K562 (cell line): ENCODE measurements at regions not wholly inside any gene's neighbourhood (a gene's known extent, or its start where the extent isn't known, plus 50 kb on each side); places are given as distances from the start of the nearest gene placed in this dataset.

Experiments
- CSDE1 ChIP-seq, 2 experiments: fragments of 450-650 bp; IDR thresholded peaks; 2 replicates each; pipeline ENCODE4 v1.6.1; 2016; ENCODE audit warnings: mild to moderate bottlenecking in 1 of 2
- ELF1 ChIP-seq: fragments of 200-800 bp; sonication (Bioruptor generic); IDR thresholded peaks from 2 replicates; pipeline ENCODE4 v1.6.1; 2016; ENCODE audit warnings: missing genetic modification characterization, missing compliant biosample characterization
- HIVEP1 ChIP-seq: fragments of 250-450 bp; sonication (Bioruptor Pico); IDR thresholded peaks from 2 replicates; pipeline ENCODE4 v1.4.0; 2020; ENCODE audit warnings: mild to moderate bottlenecking
- KAT8 ChIP-seq: fragments of 450-650 bp; IDR thresholded peaks from 2 replicates; pipeline ENCODE4 v1.6.1; 2016; ENCODE audit warnings: low read depth, mild to moderate bottlenecking
- NR3C1 ChIP-seq: sonication (generic); formaldehyde crosslinking; IDR thresholded peaks from 2 replicates; pipeline ENCODE4 v1.8.1; 2022; ENCODE audit warnings: missing genetic modification reagents
- PHF21A ChIP-seq: fragments of 450-650 bp; IDR thresholded peaks from 2 replicates; pipeline ENCODE4 v1.6.1; 2017; ENCODE audit warnings: low read depth, borderline replicate concordance
- POLR3A ChIP-seq: IDR thresholded peaks from 2 replicates; pipeline ENCODE4 v1.6.1; 2011; ENCODE audit warnings: borderline replicate concordance, mild to moderate bottlenecking, moderate library complexity; ENCODE audit not compliant: insufficient read length, insufficient read depth; ENCODE audit errors: extremely low read depth
- PYGO2 ChIP-seq: fragments of 450-650 bp; IDR thresholded peaks from 2 replicates; pipeline ENCODE4 v1.6.1; 2016; ENCODE audit warnings: mild to moderate bottlenecking, missing genetic modification characterization, moderate library complexity, missing compliant biosample characterization
- SRSF9 ChIP-seq: fragments of 200-400 bp; formaldehyde crosslinking; IDR thresholded peaks from 2 replicates; pipeline ENCODE4 v1.6.1; 2017; ENCODE audit warnings: low read depth, low read length, borderline replicate concordance
- TARDBP ChIP-seq: fragments of 450-650 bp; IDR thresholded peaks from 2 replicates; pipeline ENCODE4 v1.6.1; 2016
- ZNF280B ChIP-seq: fragments of 250-450 bp; sonication (Bioruptor Pico); IDR thresholded peaks from 2 replicates; pipeline ENCODE4 v1.5.1; 2021; ENCODE audit warnings: mild to moderate bottlenecking
- ZNF551 ChIP-seq: fragments of 250-450 bp; sonication (Bioruptor Pico); IDR thresholded peaks from 2 replicates; pipeline ENCODE4 v1.5.0; 2021; ENCODE audit warnings: mild to moderate bottlenecking, moderate library complexity
- ZNF584 ChIP-seq: fragments of 200-800 bp; sonication (Bioruptor generic); IDR thresholded peaks from 2 replicates; pipeline ENCODE4 v1.6.1; 2016; ENCODE audit warnings: low read depth, mild to moderate bottlenecking, missing genetic modification characterization, missing compliant biosample characterization
- ZSCAN32 ChIP-seq: fragments of 450-650 bp; formaldehyde crosslinking; IDR thresholded peaks from 2 replicates; pipeline ENCODE4 v1.4.0; 2020; ENCODE audit warnings: mild to moderate bottlenecking, moderate library complexity
- TF ChIP-seq, protein P1 (sequence below), 3 experiments: IDR thresholded peaks in 2 of 3; conservative IDR thresholded peaks in 1 of 3; 2 replicates each; pipeline ENCODE4 v1.5.1; 2011 to 2012; ENCODE audit warnings: low read length in 3 of 3, mild to moderate bottlenecking in 3 of 3, control low read depth in 2 of 3, improper control_type of control experiment in 1 of 3, inconsistent platforms in 1 of 3, low read depth in 1 of 3, mixed read lengths in 1 of 3, moderate library complexity in 1 of 3; ENCODE audit not compliant: insufficient read depth in 2 of 3

DNA sequence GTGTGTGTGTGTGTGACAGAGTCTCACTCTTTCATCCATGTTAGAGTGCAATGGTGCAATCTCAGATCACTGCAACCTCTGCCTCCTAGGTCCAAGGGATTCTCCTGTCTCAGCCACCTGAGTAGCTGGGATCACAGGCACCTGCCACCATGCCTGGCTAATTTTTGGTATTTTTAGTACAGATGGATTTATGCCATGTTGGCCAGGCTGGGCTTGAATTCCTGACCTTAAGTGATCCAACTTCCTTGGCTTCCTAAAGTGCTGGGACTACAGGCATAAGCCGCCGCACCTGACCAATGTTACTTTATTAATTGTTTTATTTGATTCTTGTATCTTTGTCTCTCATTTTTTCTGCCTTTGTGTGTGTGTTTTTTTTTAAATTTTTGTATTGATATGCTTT is 89.6 kb downstream of the ZNF486 start (continued):
- TF ChIP-seq PYGO2 (tag) = no peak
- no peak for TF ChIP-seq HIVEP1 (CRISPR knock-in tag)
- no peak for TF ChIP-seq CSDE1 (IDR thresholded peaks at IDR 0.05)
- no peak for TF ChIP-seq NR3C1 (CRISPR knock-in tag)
- TF ChIP-seq, protein P1, sequence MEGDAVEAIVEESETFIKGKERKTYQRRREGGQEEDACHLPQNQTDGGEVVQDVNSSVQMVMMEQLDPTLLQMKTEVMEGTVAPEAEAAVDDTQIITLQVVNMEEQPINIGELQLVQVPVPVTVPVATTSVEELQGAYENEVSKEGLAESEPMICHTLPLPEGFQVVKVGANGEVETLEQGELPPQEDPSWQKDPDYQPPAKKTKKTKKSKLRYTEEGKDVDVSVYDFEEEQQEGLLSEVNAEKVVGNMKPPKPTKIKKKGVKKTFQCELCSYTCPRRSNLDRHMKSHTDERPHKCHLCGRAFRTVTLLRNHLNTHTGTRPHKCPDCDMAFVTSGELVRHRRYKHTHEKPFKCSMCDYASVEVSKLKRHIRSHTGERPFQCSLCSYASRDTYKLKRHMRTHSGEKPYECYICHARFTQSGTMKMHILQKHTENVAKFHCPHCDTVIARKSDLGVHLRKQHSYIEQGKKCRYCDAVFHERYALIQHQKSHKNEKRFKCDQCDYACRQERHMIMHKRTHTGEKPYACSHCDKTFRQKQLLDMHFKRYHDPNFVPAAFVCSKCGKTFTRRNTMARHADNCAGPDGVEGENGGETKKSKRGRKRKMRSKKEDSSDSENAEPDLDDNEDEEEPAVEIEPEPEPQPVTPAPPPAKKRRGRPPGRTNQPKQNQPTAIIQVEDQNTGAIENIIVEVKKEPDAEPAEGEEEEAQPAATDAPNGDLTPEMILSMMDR (IDR thresholded peaks at IDR 0.05 in 2 of 3, conservative IDR thresholded peaks at IDR 0.05 in 1 of 3; ENCODE audit: insufficient read depth in 2 of 3, low read depth in 1 of 3, low read length in 3 of 3) = no peak
- TF ChIP-seq ZNF584 = no peak
- TF ChIP-seq ZNF551 (CRISPR knock-in tag) = no peak
- TF ChIP-seq SRSF9 = no peak
- no peak for TF ChIP-seq POLR3A
- no peak for TF ChIP-seq KAT8
- TF ChIP-seq ZNF280B (CRISPR knock-in tag) = no peak
- no peak for TF ChIP-seq ZSCAN32 (CRISPR knock-in tag)
- no peak for TF ChIP-seq PHF21A
- TF ChIP-seq ELF1 (tag) = no peak
- no peak for TF ChIP-seq TARDBP
